ENCODE measurements at regions not wholly inside any gene's neighbourhood (a gene's known extent, or its start where the extent isn't known, plus 50 kb on each side); places are given as distances from the start of the nearest gene placed in this dataset.
"Not testable (repeated sequence)": the region's sequence is repeated elsewhere in the genome, so short reads cannot be mapped to it uniquely, and the experiment has no call there.

DNA sequence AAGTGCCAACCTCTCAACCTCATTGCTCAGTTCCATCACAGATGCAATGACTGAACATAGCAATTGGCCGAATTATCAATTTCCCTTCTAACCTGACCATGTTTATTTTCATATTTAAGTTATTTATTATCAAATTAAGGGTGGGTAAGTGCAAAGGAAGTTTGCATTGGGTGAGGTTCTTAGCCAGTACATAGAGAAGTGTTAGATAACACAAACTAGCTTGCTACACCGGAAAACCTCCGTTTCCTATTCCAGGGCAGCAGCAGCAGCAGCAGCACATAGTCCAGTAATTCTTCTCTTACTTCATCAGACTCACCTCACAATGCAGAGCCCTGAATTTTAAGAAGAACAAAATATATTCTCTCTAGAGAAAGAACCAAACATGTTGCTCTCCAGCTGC, 200.5 kb upstream of the OR4E1 start:
- FAIRE-seq (no peak), DNase-seq (ENCODE audit: insufficient read length, low spot score) (no peak)
- TF ChIP-seq SPI1 (IDR thresholded peaks at IDR 0.05; ENCODE audit: low read depth, low read length) = no peak
- no peak for TF ChIP-seq TAF1 (IDR thresholded peaks at IDR 0.05; ENCODE audit: low read depth, low read length)
- no peak for TF ChIP-seq PAX5 (IDR thresholded peaks at IDR 0.05; ENCODE audit: insufficient read depth, low read length, severe bottlenecking)
- no peak for TF ChIP-seq POLR2A (IDR thresholded peaks at IDR 0.05; ENCODE audit: low read depth, low read length)
- no peak for TF ChIP-seq POLR2AphosphoS5 (IDR thresholded peaks at IDR 0.05; ENCODE audit: low read depth, low read length)
- no peak for TF ChIP-seq POU2F2 (IDR thresholded peaks at IDR 0.05; ENCODE audit: low read depth, low read length)

DNA sequence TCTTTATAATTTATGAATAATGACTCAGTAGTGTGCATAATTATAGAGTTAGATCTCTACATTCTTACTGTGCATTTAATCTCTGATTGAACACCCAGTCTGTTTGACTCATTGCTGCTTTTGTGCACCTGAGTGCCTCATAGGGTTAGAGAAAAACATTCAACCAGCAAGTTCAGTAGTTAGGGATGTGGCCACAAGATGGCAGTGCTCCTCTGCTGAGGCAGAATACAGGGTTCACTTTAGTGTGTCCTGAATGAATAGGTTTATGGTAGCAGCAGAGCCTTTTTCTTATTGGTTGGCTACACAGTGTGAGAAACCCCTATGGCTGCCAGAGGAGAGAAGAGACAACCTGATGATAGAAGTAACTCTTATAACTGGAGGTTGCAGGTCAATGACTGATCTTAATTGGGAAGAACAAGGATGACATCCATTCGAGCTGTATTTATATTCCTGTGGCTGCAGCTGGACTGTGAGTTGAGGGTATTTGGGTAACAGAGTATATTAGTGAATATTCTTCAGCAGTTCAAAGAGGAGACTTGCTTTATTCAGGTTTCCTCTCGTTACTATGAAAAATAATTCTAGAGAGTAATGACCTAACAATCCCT, 194.9 kb upstream of the OR4E1 start:
- no peak for TF ChIP-seq POLR2AphosphoS5 (IDR thresholded peaks at IDR 0.05; ENCODE audit: low read depth, low read length)
- no peak for TF ChIP-seq POU2F2 (IDR thresholded peaks at IDR 0.05; ENCODE audit: low read depth, low read length)
- FAIRE-seq (peak; percentile 63), DNase-seq (ENCODE audit: insufficient read length, low spot score) (peak; percentile 26)

- TF ChIP-seq POLR2AphosphoS5 (IDR thresholded peaks at IDR 0.05; ENCODE audit: low read depth, low read length) (no peak), PAX5 (IDR thresholded peaks at IDR 0.05; ENCODE audit: insufficient read depth, low read length, severe bottlenecking) (no peak), SPI1 (IDR thresholded peaks at IDR 0.05; ENCODE audit: low read depth, low read length) (no peak), POU2F2 (IDR thresholded peaks at IDR 0.05; ENCODE audit: low read depth, low read length) (no peak), POLR2A (IDR thresholded peaks at IDR 0.05; ENCODE audit: low read depth, low read length) (no peak), TAF1 (IDR thresholded peaks at IDR 0.05; ENCODE audit: low read depth, low read length) (no peak)
- FAIRE-seq (no peak), DNase-seq (ENCODE audit: insufficient read length, low spot score) (no peak)
Observed at GRCh38 chr14:21867541-21867940, 193.9 kb upstream of the OR4E1 start.

- TF ChIP-seq POLR2A (IDR thresholded peaks at IDR 0.05; ENCODE audit: low read depth, low read length) = no peak
- TF ChIP-seq TAF1 (IDR thresholded peaks at IDR 0.05; ENCODE audit: low read depth, low read length) = no peak
- no peak for TF ChIP-seq POU2F2 (IDR thresholded peaks at IDR 0.05; ENCODE audit: low read depth, low read length)
- no peak for TF ChIP-seq POLR2AphosphoS5 (IDR thresholded peaks at IDR 0.05; ENCODE audit: low read depth, low read length)
- TF ChIP-seq PAX5 (IDR thresholded peaks at IDR 0.05; ENCODE audit: insufficient read depth, low read length, severe bottlenecking) = no peak
- no peak for TF ChIP-seq SPI1 (IDR thresholded peaks at IDR 0.05; ENCODE audit: low read depth, low read length)
- no peak for DNase-seq (ENCODE audit: insufficient read length, low spot score)
- no peak for FAIRE-seq
Observed at GRCh38 chr14:21866479-21866878, 192.9 kb upstream of the OR4E1 start.

- no peak for FAIRE-seq
- DNase-seq (ENCODE audit: insufficient read length, low spot score) = no peak
- no peak for TF ChIP-seq POU2F2 (IDR thresholded peaks at IDR 0.05; ENCODE audit: low read depth, low read length)
- TF ChIP-seq TAF1 (IDR thresholded peaks at IDR 0.05; ENCODE audit: low read depth, low read length) = no peak
- TF ChIP-seq POLR2A (IDR thresholded peaks at IDR 0.05; ENCODE audit: low read depth, low read length) = no peak
- TF ChIP-seq SPI1 (IDR thresholded peaks at IDR 0.05; ENCODE audit: low read depth, low read length) = no peak
- no peak for TF ChIP-seq POLR2AphosphoS5 (IDR thresholded peaks at IDR 0.05; ENCODE audit: low read depth, low read length)
- TF ChIP-seq PAX5 (IDR thresholded peaks at IDR 0.05; ENCODE audit: insufficient read depth, low read length, severe bottlenecking) = no peak
Observed at GRCh38 chr14:21863289-21863688, 189.7 kb upstream of the OR4E1 start.

GRCh38 chr14:21861153-21861552, 187.5 kb upstream of the OR4E1 start:
- no peak for TF ChIP-seq POU2F2 (IDR thresholded peaks at IDR 0.05; ENCODE audit: low read depth, low read length)
- TF ChIP-seq POLR2AphosphoS5 (IDR thresholded peaks at IDR 0.05; ENCODE audit: low read depth, low read length) = no peak
- TF ChIP-seq TAF1 (IDR thresholded peaks at IDR 0.05; ENCODE audit: low read depth, low read length) = no peak
- TF ChIP-seq SPI1 (IDR thresholded peaks at IDR 0.05; ENCODE audit: low read depth, low read length) = no peak
- no peak for TF ChIP-seq POLR2A (IDR thresholded peaks at IDR 0.05; ENCODE audit: low read depth, low read length)
- no peak for TF ChIP-seq PAX5 (IDR thresholded peaks at IDR 0.05; ENCODE audit: insufficient read depth, low read length, severe bottlenecking)
- no peak for DNase-seq (ENCODE audit: insufficient read length, low spot score)
- FAIRE-seq = no peak

GRCh38 chr14:21860172-21860571, 186.6 kb upstream of the OR4E1 start:
- DNase-seq (ENCODE audit: insufficient read length, low spot score) = no peak
- FAIRE-seq = no peak
- TF ChIP-seq POLR2AphosphoS5 (IDR thresholded peaks at IDR 0.05; ENCODE audit: low read depth, low read length) (no peak), TAF1 (IDR thresholded peaks at IDR 0.05; ENCODE audit: low read depth, low read length) (no peak), SPI1 (IDR thresholded peaks at IDR 0.05; ENCODE audit: low read depth, low read length) (no peak), PAX5 (IDR thresholded peaks at IDR 0.05; ENCODE audit: insufficient read depth, low read length, severe bottlenecking) (no peak), POLR2A (IDR thresholded peaks at IDR 0.05; ENCODE audit: low read depth, low read length) (no peak), POU2F2 (IDR thresholded peaks at IDR 0.05; ENCODE audit: low read depth, low read length) (no peak)

- DNase-seq (ENCODE audit: insufficient read length, low spot score) (no peak), FAIRE-seq (no peak)
- TF ChIP-seq POLR2AphosphoS5 (IDR thresholded peaks at IDR 0.05; ENCODE audit: low read depth, low read length) (no peak), SPI1 (IDR thresholded peaks at IDR 0.05; ENCODE audit: low read depth, low read length) (no peak), POLR2A (IDR thresholded peaks at IDR 0.05; ENCODE audit: low read depth, low read length) (no peak), POU2F2 (IDR thresholded peaks at IDR 0.05; ENCODE audit: low read depth, low read length) (no peak), PAX5 (IDR thresholded peaks at IDR 0.05; ENCODE audit: insufficient read depth, low read length, severe bottlenecking) (no peak), TAF1 (IDR thresholded peaks at IDR 0.05; ENCODE audit: low read depth, low read length) (no peak)
Observed at GRCh38 chr14:21852775-21853174, 179.2 kb upstream of the OR4E1 start.

DNA sequence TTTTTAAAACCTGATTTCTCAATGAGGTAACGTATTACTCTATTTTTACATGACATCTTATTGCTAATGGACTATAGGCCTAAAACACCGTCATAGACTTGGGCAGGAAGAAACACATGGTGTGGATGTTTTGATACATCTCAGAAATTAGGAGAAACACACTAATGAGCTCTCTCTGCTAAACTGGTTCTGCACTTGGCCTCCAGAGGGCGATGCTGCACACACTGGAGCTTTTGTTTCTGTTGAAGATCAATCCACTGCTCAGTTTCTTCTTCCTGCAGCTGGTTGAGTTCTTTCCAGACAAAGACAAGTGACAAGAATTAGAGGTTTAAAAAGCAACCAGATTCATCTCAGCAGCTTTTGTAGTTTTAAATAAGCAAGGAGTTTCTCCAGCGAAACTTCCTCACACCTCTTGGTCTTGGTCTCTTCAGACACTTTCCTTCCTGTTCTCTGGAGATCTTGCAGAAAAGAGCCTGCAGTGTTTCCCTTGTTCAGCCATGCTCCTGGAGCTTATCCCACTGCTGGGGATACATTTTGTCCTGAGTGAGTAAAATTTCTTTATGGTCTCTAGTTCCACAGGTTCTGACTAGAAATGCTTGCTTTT, 178.5 kb upstream of the OR4E1 start:
- no peak for DNase-seq (ENCODE audit: insufficient read length, low spot score)
- peak; percentile 79 for FAIRE-seq
- TF ChIP-seq TAF1 (IDR thresholded peaks at IDR 0.05; ENCODE audit: low read depth, low read length) = no peak
- no peak for TF ChIP-seq PAX5 (IDR thresholded peaks at IDR 0.05; ENCODE audit: insufficient read depth, low read length, severe bottlenecking)
- no peak for TF ChIP-seq POU2F2 (IDR thresholded peaks at IDR 0.05; ENCODE audit: low read depth, low read length)
- no peak for TF ChIP-seq SPI1 (IDR thresholded peaks at IDR 0.05; ENCODE audit: low read depth, low read length)
- TF ChIP-seq POLR2AphosphoS5 (IDR thresholded peaks at IDR 0.05; ENCODE audit: low read depth, low read length) = no peak
- TF ChIP-seq POLR2A (IDR thresholded peaks at IDR 0.05; ENCODE audit: low read depth, low read length) = no peak

DNA sequence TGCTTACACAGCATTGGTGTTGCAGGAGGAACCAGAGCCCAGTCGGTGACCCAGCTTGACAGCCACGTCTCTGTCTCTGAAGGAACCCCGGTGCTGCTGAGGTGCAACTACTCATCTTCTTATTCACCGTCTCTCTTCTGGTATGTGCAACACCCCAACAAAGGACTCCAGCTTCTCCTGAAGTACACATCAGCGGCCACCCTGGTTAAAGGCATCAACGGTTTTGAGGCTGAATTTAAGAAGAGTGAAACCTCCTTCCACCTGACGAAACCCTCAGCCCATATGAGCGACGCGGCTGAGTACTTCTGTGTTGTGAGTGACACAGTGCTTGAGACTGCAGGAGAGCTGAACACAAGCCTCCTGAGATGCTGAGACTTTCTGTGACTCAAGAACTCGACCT, 173.3 kb upstream of the OR4E1 start:
- FAIRE-seq; DNase-seq (ENCODE audit: insufficient read length, low spot score): not testable (repeated sequence)
